ENCODE measurements at regions not wholly inside any gene's neighbourhood (a gene's known extent, or its start where the extent isn't known, plus 50 kb on each side); places are given as distances from the start of the nearest gene placed in this dataset.

GRCh38 chr11:10941871-10942270 is 84.0 kb upstream of the ZBED5 start (continued):
- TF ChIP-seq RXRA (IDR thresholded peaks at IDR 0.05; ENCODE audit: insufficient read depth, low read depth, low read length) (no peak), RNF2 (IDR thresholded peaks at IDR 0.05; ENCODE audit: borderline replicate concordance, low read depth, low read length, missing control alignments, poor library complexity, severe bottlenecking) (no peak), MAX (IDR thresholded peaks at IDR 0.05) (no peak), E2F6 (IDR thresholded peaks at IDR 0.05) (no peak)

All from H1 (cell line).